ENCODE measurements at regions not wholly inside any gene's neighbourhood (a gene's known extent, or its start where the extent isn't known, plus 50 kb on each side); places are given as distances from the start of the nearest gene placed in this dataset.

DNA sequence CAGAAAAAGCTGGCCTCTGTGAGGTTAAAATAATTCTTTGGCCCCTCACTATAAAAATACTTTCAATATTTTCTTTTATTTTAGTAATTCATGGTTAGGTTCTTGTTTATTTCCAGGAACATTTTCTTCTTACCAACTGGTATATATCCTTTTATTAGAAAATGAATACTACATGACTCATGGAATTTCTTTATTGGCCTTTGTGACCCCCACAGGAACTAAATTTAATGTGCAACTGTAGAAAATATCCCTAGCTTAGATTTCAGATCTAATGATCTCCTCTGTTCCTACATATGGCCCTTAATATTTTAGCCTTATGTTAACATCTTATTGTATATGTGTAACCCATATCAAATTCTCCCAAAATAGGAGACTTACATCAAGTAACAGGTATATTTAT is 429.9 kb downstream of the NR2F1-AS1 start:
- no peak for TF ChIP-seq EZH2phosphoT487 (IDR thresholded peaks at IDR 0.05; ENCODE audit: borderline replicate concordance, low read depth, low read length)
- TF ChIP-seq, protein P1, sequence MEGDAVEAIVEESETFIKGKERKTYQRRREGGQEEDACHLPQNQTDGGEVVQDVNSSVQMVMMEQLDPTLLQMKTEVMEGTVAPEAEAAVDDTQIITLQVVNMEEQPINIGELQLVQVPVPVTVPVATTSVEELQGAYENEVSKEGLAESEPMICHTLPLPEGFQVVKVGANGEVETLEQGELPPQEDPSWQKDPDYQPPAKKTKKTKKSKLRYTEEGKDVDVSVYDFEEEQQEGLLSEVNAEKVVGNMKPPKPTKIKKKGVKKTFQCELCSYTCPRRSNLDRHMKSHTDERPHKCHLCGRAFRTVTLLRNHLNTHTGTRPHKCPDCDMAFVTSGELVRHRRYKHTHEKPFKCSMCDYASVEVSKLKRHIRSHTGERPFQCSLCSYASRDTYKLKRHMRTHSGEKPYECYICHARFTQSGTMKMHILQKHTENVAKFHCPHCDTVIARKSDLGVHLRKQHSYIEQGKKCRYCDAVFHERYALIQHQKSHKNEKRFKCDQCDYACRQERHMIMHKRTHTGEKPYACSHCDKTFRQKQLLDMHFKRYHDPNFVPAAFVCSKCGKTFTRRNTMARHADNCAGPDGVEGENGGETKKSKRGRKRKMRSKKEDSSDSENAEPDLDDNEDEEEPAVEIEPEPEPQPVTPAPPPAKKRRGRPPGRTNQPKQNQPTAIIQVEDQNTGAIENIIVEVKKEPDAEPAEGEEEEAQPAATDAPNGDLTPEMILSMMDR (conservative IDR thresholded peaks at IDR 0.05; ENCODE audit: low read length) = no peak

All from OCI-LY7 (cell line).